ENCODE measurements at regions not wholly inside any gene's neighbourhood (a gene's known extent, or its start where the extent isn't known, plus 50 kb on each side); places are given as distances from the start of the nearest gene placed in this dataset.

DNA sequence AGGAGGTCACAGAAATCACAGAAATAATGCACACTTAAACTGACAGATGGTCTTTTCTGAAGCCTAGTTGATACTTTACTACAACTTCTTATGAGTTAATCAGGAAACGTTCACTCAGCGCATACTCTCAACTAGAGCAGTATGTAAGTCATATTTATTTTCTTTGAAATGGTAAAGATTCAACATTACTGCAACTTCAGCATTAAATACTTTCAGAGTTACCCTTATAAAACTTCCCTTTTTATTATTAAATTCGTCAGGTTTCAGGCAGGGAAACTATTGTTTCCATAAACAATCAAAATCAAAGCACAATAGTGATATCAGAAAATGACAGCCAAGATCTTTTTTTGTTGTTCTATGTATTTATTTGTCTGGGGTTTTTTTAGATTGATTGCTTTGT, 222.6 kb upstream of the RND3 start:
- BruUV-seq (replicated peaks) = no TSS peak
- no peaks in the 10 kb centered on the region for H3K9me3 Mint-ChIP-seq (ENCODE audit: unreplicated experiment)
- H3K27me3 Mint-ChIP-seq (ENCODE audit: insufficient read depth, unreplicated experiment) = peaks cover 5% of the 10 kb centered on the region
- ChIA-PET POLR2A (no interaction called here), CTCF (no interaction called here)
- intact Hi-C loops (cut with micrococcal nuclease; ENCODE audit: unreplicated experiment) = no loop called here
- Histone ChIP-seq H3K36me3 (ENCODE audit: control insufficient read depth, insufficient read depth, low read length) (no peaks in the 10 kb centered on the region), H3K9me3 (no peaks in the 10 kb centered on the region), H3K4me3 (ENCODE audit: low read depth, low read length) (no peak overlapping the region), H3K27me3 (replicated peaks; ENCODE audit: control insufficient read depth, insufficient read depth, low read length) (no peaks in the 10 kb centered on the region; the same call in 1 of the 2 replicates), H3K4me1 (no peaks in the 10 kb centered on the region)
- no peaks in the 10 kb centered on the region for H3K4me1 Mint-ChIP-seq (ENCODE audit: low read depth, unreplicated experiment)
- no peak overlapping the region for H3K27ac Mint-ChIP-seq (ENCODE audit: unreplicated experiment)
- no peak for DNase-seq
- TF ChIP-seq, protein P1, sequence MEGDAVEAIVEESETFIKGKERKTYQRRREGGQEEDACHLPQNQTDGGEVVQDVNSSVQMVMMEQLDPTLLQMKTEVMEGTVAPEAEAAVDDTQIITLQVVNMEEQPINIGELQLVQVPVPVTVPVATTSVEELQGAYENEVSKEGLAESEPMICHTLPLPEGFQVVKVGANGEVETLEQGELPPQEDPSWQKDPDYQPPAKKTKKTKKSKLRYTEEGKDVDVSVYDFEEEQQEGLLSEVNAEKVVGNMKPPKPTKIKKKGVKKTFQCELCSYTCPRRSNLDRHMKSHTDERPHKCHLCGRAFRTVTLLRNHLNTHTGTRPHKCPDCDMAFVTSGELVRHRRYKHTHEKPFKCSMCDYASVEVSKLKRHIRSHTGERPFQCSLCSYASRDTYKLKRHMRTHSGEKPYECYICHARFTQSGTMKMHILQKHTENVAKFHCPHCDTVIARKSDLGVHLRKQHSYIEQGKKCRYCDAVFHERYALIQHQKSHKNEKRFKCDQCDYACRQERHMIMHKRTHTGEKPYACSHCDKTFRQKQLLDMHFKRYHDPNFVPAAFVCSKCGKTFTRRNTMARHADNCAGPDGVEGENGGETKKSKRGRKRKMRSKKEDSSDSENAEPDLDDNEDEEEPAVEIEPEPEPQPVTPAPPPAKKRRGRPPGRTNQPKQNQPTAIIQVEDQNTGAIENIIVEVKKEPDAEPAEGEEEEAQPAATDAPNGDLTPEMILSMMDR (IDR thresholded peaks at IDR 0.05; ENCODE audit: insufficient read depth in 1 of 2, low read depth in 1 of 2, low read length in 1 of 2, severe bottlenecking in 1 of 2, unreplicated experiment in 1 of 2) = no peak
- H3K4me3 Mint-ChIP-seq (ENCODE audit: unreplicated experiment) = no peak overlapping the region
- H3K36me3 Mint-ChIP-seq (ENCODE audit: insufficient read depth, unreplicated experiment) = no peaks in the 10 kb centered on the region

DNA sequence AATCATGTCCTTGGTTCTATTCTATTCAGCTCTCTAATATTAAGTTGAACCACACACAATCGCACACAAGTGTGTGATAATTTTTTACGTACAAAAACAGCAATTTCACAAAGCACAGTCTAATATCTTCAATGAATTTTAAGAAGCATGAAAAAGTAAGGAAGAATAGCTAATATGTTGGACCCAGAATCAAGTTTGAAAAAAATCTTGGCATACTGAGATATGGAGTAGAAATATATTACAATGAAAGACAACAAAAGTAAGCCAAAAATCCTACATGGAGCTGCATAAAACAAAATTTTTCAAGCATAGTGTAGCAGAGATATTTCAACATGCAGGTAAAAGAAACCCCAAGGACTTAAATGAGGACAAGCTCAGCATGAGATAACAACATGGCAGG, 219.1 kb upstream of the RND3 start:
- Mint-ChIP-seq H3K36me3 (ENCODE audit: insufficient read depth, unreplicated experiment) (no peaks in the 10 kb centered on the region), H3K27me3 (ENCODE audit: insufficient read depth, unreplicated experiment) (peaks cover 3% of the 10 kb centered on the region), H3K9me3 (ENCODE audit: unreplicated experiment) (no peaks in the 10 kb centered on the region), H3K4me3 (ENCODE audit: unreplicated experiment) (no peak overlapping the region), H3K4me1 (ENCODE audit: low read depth, unreplicated experiment) (no peaks in the 10 kb centered on the region), H3K27ac (ENCODE audit: unreplicated experiment) (no peak overlapping the region)
- Histone ChIP-seq H3K36me3 (ENCODE audit: control insufficient read depth, insufficient read depth, low read length) (no peaks in the 10 kb centered on the region), H3K9me3 (no peaks in the 10 kb centered on the region), H3K27me3 (replicated peaks; ENCODE audit: control insufficient read depth, insufficient read depth, low read length) (no peaks in the 10 kb centered on the region; the same call in 1 of the 2 replicates), H3K4me1 (no peaks in the 10 kb centered on the region), H3K4me3 (ENCODE audit: low read depth, low read length) (no peak overlapping the region)
- TF ChIP-seq, protein P1 (IDR thresholded peaks at IDR 0.05; ENCODE audit: insufficient read depth in 1 of 2, low read depth in 1 of 2, low read length in 1 of 2, severe bottlenecking in 1 of 2, unreplicated experiment in 1 of 2) = no peak
- ChIA-PET POLR2A (no interaction called here), CTCF (no interaction called here)
- no peak for DNase-seq
- intact Hi-C loops (cut with micrococcal nuclease; ENCODE audit: unreplicated experiment) = no loop called here
- BruUV-seq (replicated peaks) = no TSS peak

DNA sequence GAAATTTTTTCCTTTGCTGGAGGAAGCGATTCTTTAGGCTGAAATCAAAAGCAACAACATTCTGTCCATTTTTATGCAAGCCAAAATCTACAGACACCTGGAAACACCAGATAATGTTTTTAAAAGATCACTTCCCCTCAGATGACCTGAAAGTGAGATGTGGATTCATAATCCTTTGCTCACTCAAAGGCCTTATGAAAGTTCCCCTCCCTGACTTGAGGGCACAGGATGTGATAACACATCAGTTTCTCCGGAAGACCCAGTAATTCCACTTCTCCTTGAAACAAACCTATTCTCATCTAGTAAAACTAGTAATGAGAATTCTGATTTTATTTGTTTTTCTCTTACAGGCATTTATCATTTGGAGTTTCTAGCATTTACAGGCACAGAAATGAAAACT, 218.3 kb upstream of the RND3 start:
- no TSS peak for BruUV-seq (replicated peaks)
- no peaks in the 10 kb centered on the region for H3K4me1 Mint-ChIP-seq (ENCODE audit: low read depth, unreplicated experiment)

More for the DNA sequence above, 218.3 kb upstream of the RND3 start:
- no peak overlapping the region for H3K4me3 ChIP-seq (ENCODE audit: low read depth, low read length)
- TF ChIP-seq, protein P1 (IDR thresholded peaks at IDR 0.05; ENCODE audit: insufficient read depth in 1 of 2, low read depth in 1 of 2, low read length in 1 of 2, severe bottlenecking in 1 of 2, unreplicated experiment in 1 of 2) = no peak
- Mint-ChIP-seq H3K27me3 (ENCODE audit: insufficient read depth, unreplicated experiment) (peaks cover 3% of the 10 kb centered on the region), H3K36me3 (ENCODE audit: insufficient read depth, unreplicated experiment) (no peaks in the 10 kb centered on the region), H3K27ac (ENCODE audit: unreplicated experiment) (no peak overlapping the region), H3K4me3 (ENCODE audit: unreplicated experiment) (no peak overlapping the region), H3K9me3 (ENCODE audit: unreplicated experiment) (no peaks in the 10 kb centered on the region)
- no peaks in the 10 kb centered on the region for H3K9me3 ChIP-seq
- no peaks in the 10 kb centered on the region for H3K4me1 ChIP-seq
- H3K36me3 ChIP-seq (ENCODE audit: control insufficient read depth, insufficient read depth, low read length) = no peaks in the 10 kb centered on the region
- intact Hi-C loops (cut with micrococcal nuclease; ENCODE audit: unreplicated experiment) = no loop called here
- no peak for DNase-seq
- H3K27me3 ChIP-seq (replicated peaks; ENCODE audit: control insufficient read depth, insufficient read depth, low read length) = no peaks in the 10 kb centered on the region
- CTCF ChIA-PET = no interaction called here
- POLR2A ChIA-PET = no interaction called here
